ENCODE measurements at regions not wholly inside any gene's neighbourhood (a gene's known extent, or its start where the extent isn't known, plus 50 kb on each side); places are given as distances from the start of the nearest gene placed in this dataset.
A peak's percentile ranks its signal among the peaks of the same experiment; 100 is the strongest.

- H3K4me3 ChIP-seq = no peak overlapping the region
- DNase-seq (no peak), ATAC-seq (no peak)
- no peaks in the 10 kb centered on the region for H3K4me1 ChIP-seq
- H3K36me3 ChIP-seq (ENCODE audit: insufficient read depth in 1 of 2, low read depth in 1 of 2) = no peaks in the 10 kb centered on the region
- no peak for TF ChIP-seq CTCF (IDR thresholded peaks at IDR 0.05)
- WGBS, 3 donors = 73 to 83% (median 79%) methylated on average over 8 of the region's 8 CpGs
- no peaks in the 10 kb centered on the region for H3K27me3 ChIP-seq (ENCODE audit: insufficient read depth in 3 of 3, low read length in 2 of 3)
- H3K27ac ChIP-seq = no peak overlapping the region
- no peaks in the 10 kb centered on the region for H3K9me3 ChIP-seq
- intact Hi-C loops (cut with DNase I) = no loop called here
These were observed 307.7 kb downstream of the MDFIC start for GRCh38 chr7:115229401-115230105.

DNA sequence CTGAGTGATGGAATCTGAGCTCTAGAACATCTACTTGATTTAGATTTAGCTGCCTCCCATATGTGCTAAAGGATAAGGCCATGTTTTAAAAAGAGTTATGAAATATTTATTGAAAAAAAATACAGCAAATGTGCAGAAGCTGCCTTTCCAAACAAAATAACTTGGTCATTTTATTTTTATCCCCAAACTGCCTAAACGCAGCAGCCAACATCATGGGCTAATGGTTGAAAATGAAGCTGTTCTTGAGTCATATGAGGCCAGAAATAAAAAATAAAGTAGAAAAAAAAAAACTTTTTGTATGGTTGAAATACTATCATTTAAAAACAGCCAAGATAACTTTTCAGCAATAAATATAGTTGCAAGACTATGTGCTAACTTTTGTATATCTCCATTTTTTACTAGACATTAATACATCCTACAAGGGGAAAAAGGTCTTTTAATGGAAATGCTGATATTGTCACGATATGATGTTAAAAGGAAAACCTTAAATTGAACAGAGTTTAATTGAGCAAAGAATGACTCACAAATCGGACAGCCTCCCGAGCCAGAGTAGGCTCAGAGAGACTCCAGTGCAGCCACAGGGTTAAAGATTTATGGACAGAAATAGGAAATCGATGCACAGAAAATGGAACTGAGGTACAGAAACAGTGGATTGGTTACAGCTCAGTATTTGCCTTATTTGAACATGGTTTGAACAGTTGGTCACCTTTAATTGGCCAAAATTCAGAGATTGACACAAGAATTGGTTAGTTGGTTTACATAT lies 305.8 kb downstream of the MDFIC start:
- Histone ChIP-seq H3K9me3 (no peaks in the 10 kb centered on the region), H3K4me3 (no peak overlapping the region), H3K27ac (no peak overlapping the region), H3K27me3 (ENCODE audit: insufficient read depth in 3 of 3, low read length in 2 of 3) (no peaks in the 10 kb centered on the region), H3K36me3 (ENCODE audit: insufficient read depth in 1 of 2, low read depth in 1 of 2) (no peaks in the 10 kb centered on the region), H3K4me1 (no peaks in the 10 kb centered on the region)
- ATAC-seq (no peak), DNase-seq (no peak)
- no peak for TF ChIP-seq CTCF (IDR thresholded peaks at IDR 0.05)
- intact Hi-C loops (cut with DNase I) = no loop called here
- 80 to 92% (median 84%) methylated on average over 5 of the region's 5 CpGs for WGBS, 3 donors

DNA sequence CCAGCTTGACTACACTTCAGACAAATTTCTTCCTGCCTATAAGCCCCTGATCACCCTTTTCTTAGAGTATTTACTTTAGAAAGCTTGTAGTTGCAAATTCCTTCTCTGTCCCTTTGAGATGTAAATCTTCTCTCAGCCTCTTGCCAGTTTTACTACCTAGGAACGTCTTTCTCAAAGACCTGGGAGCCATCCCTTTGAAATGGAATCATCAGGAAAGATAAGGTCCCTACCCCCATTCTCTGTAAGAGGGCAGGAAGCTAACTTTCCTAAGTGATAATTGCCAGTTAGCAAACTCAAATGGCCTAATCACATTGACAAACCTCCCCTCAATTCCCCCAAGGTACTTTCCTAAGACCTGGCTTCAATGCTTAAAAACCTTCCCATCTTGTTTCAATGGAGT lies 304.5 kb downstream of the MDFIC start:
- Histone ChIP-seq H3K27me3 (ENCODE audit: insufficient read depth in 3 of 3, low read length in 2 of 3) (no peaks in the 10 kb centered on the region), H3K9me3 (no peaks in the 10 kb centered on the region), H3K4me3 (no peak overlapping the region), H3K27ac (no peak overlapping the region), H3K4me1 (no peaks in the 10 kb centered on the region), H3K36me3 (ENCODE audit: insufficient read depth in 1 of 2, low read depth in 1 of 2) (no peaks in the 10 kb centered on the region)
- WGBS, 3 donors = 54 to 86% (median 69%) methylated on average over 1 of the region's 1 CpG
- TF ChIP-seq CTCF (IDR thresholded peaks at IDR 0.05) = no peak
- ATAC-seq = no peak
- no peak for DNase-seq
- intact Hi-C loops (cut with DNase I) = no loop called here

DNA sequence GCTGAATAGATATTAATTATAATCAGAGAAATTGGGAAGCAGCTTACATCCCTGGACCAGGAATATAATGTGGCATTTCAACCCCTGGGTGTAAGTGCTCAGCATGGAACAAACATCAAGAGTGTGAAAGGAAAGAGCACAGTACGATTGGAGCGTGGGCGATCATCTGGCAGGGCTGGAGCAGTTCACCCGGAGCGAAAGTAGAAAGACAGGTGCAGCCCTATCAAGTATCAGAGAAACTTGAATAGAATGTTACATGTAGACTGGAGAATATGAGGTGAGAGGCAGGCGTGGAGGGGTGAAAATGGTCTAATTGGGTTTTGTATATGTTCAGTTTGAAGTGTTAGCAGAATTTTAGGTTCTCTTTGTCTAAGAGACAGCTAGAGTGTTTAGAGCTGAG lies 303.0 kb downstream of the MDFIC start:
- intact Hi-C loops (cut with DNase I) = no loop called here
- Histone ChIP-seq H3K36me3 (ENCODE audit: insufficient read depth in 1 of 2, low read depth in 1 of 2) (no peaks in the 10 kb centered on the region), H3K27me3 (ENCODE audit: insufficient read depth in 3 of 3, low read length in 2 of 3) (no peaks in the 10 kb centered on the region), H3K27ac (no peak overlapping the region), H3K4me3 (no peak overlapping the region), H3K4me1 (no peaks in the 10 kb centered on the region), H3K9me3 (no peaks in the 10 kb centered on the region)
- DNase-seq = no peak
- WGBS, 3 donors = 23 to 44% (median 38%) methylated on average over 6 of the region's 6 CpGs
- no peak for TF ChIP-seq CTCF (IDR thresholded peaks at IDR 0.05)
- peak in 1 of 4 donors; percentile 70 for ATAC-seq
